ENCODE measurements at regions not wholly inside any gene's neighbourhood (a gene's known extent, or its start where the extent isn't known, plus 50 kb on each side); places are given as distances from the start of the nearest gene placed in this dataset.

GRCh38 chr4:115664285-115664684 is 550.9 kb upstream of the NDST4 start:
- Mint-ChIP-seq H3K27me3 (no peaks in the 10 kb centered on the region), H3K27ac (no peak overlapping the region), H3K4me3 (no peak overlapping the region), H3K9me3 (peaks cover 3% of the 10 kb centered on the region), H3K36me3 (ENCODE audit: low read depth) (no peaks in the 10 kb centered on the region), H3K4me1 (no peaks in the 10 kb centered on the region)
- CTCF ChIA-PET: no interaction called here
- no peak for TF ChIP-seq CTCF (IDR thresholded peaks at IDR 0.05)
- DNase-seq: no peak
- POLR2A ChIA-PET: no interaction called here
- intact Hi-C loops (cut with micrococcal nuclease): no loop called here
- no peak for ATAC-seq (ENCODE audit: low read depth)

- ChIA-PET POLR2A (no interaction called here), CTCF (no interaction called here)
- ATAC-seq (ENCODE audit: low read depth) (no peak), DNase-seq (no peak)
- Mint-ChIP-seq H3K36me3 (ENCODE audit: low read depth) (no peaks in the 10 kb centered on the region), H3K27me3 (no peaks in the 10 kb centered on the region), H3K9me3 (no peaks in the 10 kb centered on the region), H3K4me3 (no peak overlapping the region), H3K4me1 (no peaks in the 10 kb centered on the region), H3K27ac (no peak overlapping the region)
- intact Hi-C loops (cut with micrococcal nuclease): no loop called here
- no peak for TF ChIP-seq CTCF (IDR thresholded peaks at IDR 0.05)
Measured at GRCh38 chr4:115660465-115660864, 547.0 kb upstream of the NDST4 start.

GRCh38 chr4:115657991-115658650 is 544.7 kb upstream of the NDST4 start:
- Mint-ChIP-seq H3K4me1 (no peaks in the 10 kb centered on the region), H3K9me3 (no peaks in the 10 kb centered on the region), H3K27ac (no peak overlapping the region), H3K27me3 (no peaks in the 10 kb centered on the region), H3K4me3 (no peak overlapping the region), H3K36me3 (ENCODE audit: low read depth) (no peaks in the 10 kb centered on the region)
- ChIA-PET CTCF (no interaction called here), POLR2A (no interaction called here)
- TF ChIP-seq CTCF (IDR thresholded peaks at IDR 0.05): no peak
- intact Hi-C loops (cut with micrococcal nuclease): no loop called here
- DNase-seq: no peak
- ATAC-seq (ENCODE audit: low read depth): no peak

- no peaks in the 10 kb centered on the region for H3K36me3 Mint-ChIP-seq (ENCODE audit: low read depth)
- H3K4me3 Mint-ChIP-seq: no peak overlapping the region
- H3K27ac Mint-ChIP-seq: no peak overlapping the region
- no peak for TF ChIP-seq CTCF (IDR thresholded peaks at IDR 0.05)
- ChIA-PET CTCF (no interaction called here), POLR2A (no interaction called here)
- intact Hi-C loops (cut with micrococcal nuclease): no loop called here
- DNase-seq: no peak
- no peaks in the 10 kb centered on the region for H3K4me1 Mint-ChIP-seq
- no peaks in the 10 kb centered on the region for H3K27me3 Mint-ChIP-seq
- ATAC-seq (ENCODE audit: low read depth): no peak
- no peaks in the 10 kb centered on the region for H3K9me3 Mint-ChIP-seq
Measured at GRCh38 chr4:115655626-115656025, 542.2 kb upstream of the NDST4 start.

- intact Hi-C loops (cut with micrococcal nuclease): no loop called here
- TF ChIP-seq CTCF (IDR thresholded peaks at IDR 0.05): no peak
- DNase-seq (no peak), ATAC-seq (ENCODE audit: low read depth) (no peak)
- ChIA-PET CTCF (no interaction called here), POLR2A (no interaction called here)
- Mint-ChIP-seq H3K9me3 (no peaks in the 10 kb centered on the region), H3K27me3 (no peaks in the 10 kb centered on the region), H3K4me1 (no peaks in the 10 kb centered on the region), H3K4me3 (no peak overlapping the region), H3K27ac (no peak overlapping the region), H3K36me3 (ENCODE audit: low read depth) (no peaks in the 10 kb centered on the region)
Measured at GRCh38 chr4:115648786-115649185, 535.4 kb upstream of the NDST4 start.
